ENCODE measurements at regions not wholly inside any gene's neighbourhood (a gene's known extent, or its start where the extent isn't known, plus 50 kb on each side); places are given as distances from the start of the nearest gene placed in this dataset.

- no peaks in the 10 kb centered on the region for H3K36me3 Mint-ChIP-seq (ENCODE audit: low read depth)
- no peak for TF ChIP-seq CTCF (IDR thresholded peaks at IDR 0.05)
- no peak overlapping the region for H3K4me3 Mint-ChIP-seq
- no peaks in the 10 kb centered on the region for H3K4me1 Mint-ChIP-seq (ENCODE audit: low read depth)
- peaks cover 27% of the 10 kb centered on the region for H3K27me3 Mint-ChIP-seq (ENCODE audit: insufficient read depth)
- H3K9me3 Mint-ChIP-seq: no peaks in the 10 kb centered on the region
- no peak for DNase-seq
- no peak overlapping the region for H3K27ac Mint-ChIP-seq
Measured at GRCh38 chr17:15081008-15081407, 184.1 kb downstream of the PMP22 start.

- Mint-ChIP-seq H3K36me3 (ENCODE audit: low read depth) (no peaks in the 10 kb centered on the region), H3K4me1 (ENCODE audit: low read depth) (no peaks in the 10 kb centered on the region), H3K4me3 (no peak overlapping the region), H3K27me3 (ENCODE audit: insufficient read depth) (peaks cover 28% of the 10 kb centered on the region), H3K27ac (no peak overlapping the region), H3K9me3 (no peaks in the 10 kb centered on the region)
- TF ChIP-seq CTCF (IDR thresholded peaks at IDR 0.05): no peak
- no peak for DNase-seq
Measured at GRCh38 chr17:15078570-15078969, 186.6 kb downstream of the PMP22 start.

GRCh38 chr17:15076991-15077663, 188.0 kb downstream of the PMP22 start:
- Mint-ChIP-seq H3K4me1 (ENCODE audit: low read depth) (no peaks in the 10 kb centered on the region), H3K4me3 (no peak overlapping the region), H3K27me3 (ENCODE audit: insufficient read depth) (peaks cover 28% of the 10 kb centered on the region), H3K9me3 (no peaks in the 10 kb centered on the region), H3K36me3 (ENCODE audit: low read depth) (no peaks in the 10 kb centered on the region), H3K27ac (no peak overlapping the region)
- DNase-seq: no peak
- TF ChIP-seq CTCF (IDR thresholded peaks at IDR 0.05): no peak

- DNase-seq: no peak
- Mint-ChIP-seq H3K36me3 (ENCODE audit: low read depth) (no peaks in the 10 kb centered on the region), H3K9me3 (no peaks in the 10 kb centered on the region), H3K4me1 (ENCODE audit: low read depth) (no peaks in the 10 kb centered on the region), H3K27ac (no peak overlapping the region), H3K27me3 (ENCODE audit: insufficient read depth) (peaks cover 7% of the 10 kb centered on the region), H3K4me3 (no peak overlapping the region)
- no peak for TF ChIP-seq CTCF (IDR thresholded peaks at IDR 0.05)
Measured at GRCh38 chr17:15051933-15052332, 213.2 kb downstream of the PMP22 start.

GRCh38 chr17:15049795-15050160, 215.3 kb downstream of the PMP22 start:
- H3K4me3 Mint-ChIP-seq: no peak overlapping the region
- no peak overlapping the region for H3K27ac Mint-ChIP-seq
- H3K4me1 Mint-ChIP-seq (ENCODE audit: low read depth): no peaks in the 10 kb centered on the region
- no peak for TF ChIP-seq CTCF (IDR thresholded peaks at IDR 0.05)
- H3K27me3 Mint-ChIP-seq (ENCODE audit: insufficient read depth): peaks cover 7% of the 10 kb centered on the region
- H3K36me3 Mint-ChIP-seq (ENCODE audit: low read depth): no peaks in the 10 kb centered on the region
- no peak for DNase-seq
- H3K9me3 Mint-ChIP-seq: no peaks in the 10 kb centered on the region
